Liver (tissue), 3 donors: ENCODE measurements at regions not wholly inside any gene's neighbourhood (a gene's known extent, or its start where the extent isn't known, plus 50 kb on each side); places are given as distances from the start of the nearest gene placed in this dataset.

Experiments used
- EGR1 ChIP-seq, 2 donors: IDR thresholded peaks; 2 replicates each; pipeline ENCODE4 v1.6.1; 2016 to 2018; ENCODE audit warnings: antibody characterized with exemption in 2 of 2, low read depth in 2 of 2
- FOXA1 ChIP-seq: IDR thresholded peaks from 2 replicates; pipeline ENCODE4 v1.6.1; 2016; ENCODE audit warnings: antibody characterized with exemption
- RAD21 ChIP-seq, 2 donors: IDR thresholded peaks; 2 replicates each; pipeline ENCODE4 v1.6.1; 2016; ENCODE audit warnings: antibody characterized with exemption in 2 of 2, mild to moderate bottlenecking in 2 of 2
- TAF1 ChIP-seq: conservative IDR thresholded peaks from 2 replicates; pipeline ENCODE4 v1.6.1; 2016; ENCODE audit warnings: antibody characterized with exemption, mild to moderate bottlenecking
- TF ChIP-seq, protein P1 (sequence below): fragments of 150-350 bp; IDR thresholded peaks from 2 replicates; pipeline ENCODE4 v1.5.1; 2017; ENCODE audit warnings: improper control_type of control experiment, low read depth, low read length; ENCODE audit not compliant: missing input control
- TF ChIP-seq, protein P2 (sequence below): IDR thresholded peaks from 2 replicates; pipeline ENCODE4 v1.6.1; 2016; ENCODE audit warnings: antibody characterized with exemption
- TF ChIP-seq, protein P3 (sequence below): IDR thresholded peaks from 2 replicates; pipeline ENCODE4 v1.6.1; 2016; ENCODE audit warnings: antibody characterized with exemption, mild to moderate bottlenecking
- TF ChIP-seq, protein P4 (sequence below): IDR thresholded peaks from 2 replicates; pipeline ENCODE4 v1.6.1; 2016; ENCODE audit warnings: antibody characterized with exemption
- donor health status: healthy.
- donor health status: healthy.

DNA sequence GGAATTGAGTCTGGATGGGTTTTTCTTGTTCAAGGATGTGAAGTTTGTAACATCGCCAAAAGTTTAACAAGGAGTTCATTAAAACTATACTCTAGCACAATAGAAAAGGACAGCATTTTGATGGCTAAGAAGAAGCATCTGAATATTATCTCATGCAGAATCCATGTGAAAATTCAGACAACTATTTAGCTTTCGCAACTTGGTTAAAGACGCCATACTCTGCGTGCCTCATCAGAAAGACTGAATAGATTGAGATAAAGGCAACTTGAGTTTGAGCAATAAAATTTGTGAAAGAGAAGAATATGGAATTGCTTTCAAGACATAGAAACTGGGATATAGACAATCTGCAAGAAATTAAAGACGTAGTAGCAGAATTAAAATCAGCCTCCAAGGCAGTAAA lies 151.1 kb upstream of the MYOCD start:
- TF ChIP-seq, protein P1, sequence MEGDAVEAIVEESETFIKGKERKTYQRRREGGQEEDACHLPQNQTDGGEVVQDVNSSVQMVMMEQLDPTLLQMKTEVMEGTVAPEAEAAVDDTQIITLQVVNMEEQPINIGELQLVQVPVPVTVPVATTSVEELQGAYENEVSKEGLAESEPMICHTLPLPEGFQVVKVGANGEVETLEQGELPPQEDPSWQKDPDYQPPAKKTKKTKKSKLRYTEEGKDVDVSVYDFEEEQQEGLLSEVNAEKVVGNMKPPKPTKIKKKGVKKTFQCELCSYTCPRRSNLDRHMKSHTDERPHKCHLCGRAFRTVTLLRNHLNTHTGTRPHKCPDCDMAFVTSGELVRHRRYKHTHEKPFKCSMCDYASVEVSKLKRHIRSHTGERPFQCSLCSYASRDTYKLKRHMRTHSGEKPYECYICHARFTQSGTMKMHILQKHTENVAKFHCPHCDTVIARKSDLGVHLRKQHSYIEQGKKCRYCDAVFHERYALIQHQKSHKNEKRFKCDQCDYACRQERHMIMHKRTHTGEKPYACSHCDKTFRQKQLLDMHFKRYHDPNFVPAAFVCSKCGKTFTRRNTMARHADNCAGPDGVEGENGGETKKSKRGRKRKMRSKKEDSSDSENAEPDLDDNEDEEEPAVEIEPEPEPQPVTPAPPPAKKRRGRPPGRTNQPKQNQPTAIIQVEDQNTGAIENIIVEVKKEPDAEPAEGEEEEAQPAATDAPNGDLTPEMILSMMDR = no peak
- TF ChIP-seq TAF1 (no peak), EGR1 (IDR thresholded peaks at IDR 0.05; ENCODE audit: low read depth in 2 of 2) (no peak), RAD21 (IDR thresholded peaks at IDR 0.05) (no peak), FOXA1 (no peak)
- TF ChIP-seq, protein P2, sequence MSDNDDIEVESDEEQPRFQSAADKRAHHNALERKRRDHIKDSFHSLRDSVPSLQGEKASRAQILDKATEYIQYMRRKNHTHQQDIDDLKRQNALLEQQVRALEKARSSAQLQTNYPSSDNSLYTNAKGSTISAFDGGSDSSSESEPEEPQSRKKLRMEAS = no peak
- TF ChIP-seq, protein P3, sequence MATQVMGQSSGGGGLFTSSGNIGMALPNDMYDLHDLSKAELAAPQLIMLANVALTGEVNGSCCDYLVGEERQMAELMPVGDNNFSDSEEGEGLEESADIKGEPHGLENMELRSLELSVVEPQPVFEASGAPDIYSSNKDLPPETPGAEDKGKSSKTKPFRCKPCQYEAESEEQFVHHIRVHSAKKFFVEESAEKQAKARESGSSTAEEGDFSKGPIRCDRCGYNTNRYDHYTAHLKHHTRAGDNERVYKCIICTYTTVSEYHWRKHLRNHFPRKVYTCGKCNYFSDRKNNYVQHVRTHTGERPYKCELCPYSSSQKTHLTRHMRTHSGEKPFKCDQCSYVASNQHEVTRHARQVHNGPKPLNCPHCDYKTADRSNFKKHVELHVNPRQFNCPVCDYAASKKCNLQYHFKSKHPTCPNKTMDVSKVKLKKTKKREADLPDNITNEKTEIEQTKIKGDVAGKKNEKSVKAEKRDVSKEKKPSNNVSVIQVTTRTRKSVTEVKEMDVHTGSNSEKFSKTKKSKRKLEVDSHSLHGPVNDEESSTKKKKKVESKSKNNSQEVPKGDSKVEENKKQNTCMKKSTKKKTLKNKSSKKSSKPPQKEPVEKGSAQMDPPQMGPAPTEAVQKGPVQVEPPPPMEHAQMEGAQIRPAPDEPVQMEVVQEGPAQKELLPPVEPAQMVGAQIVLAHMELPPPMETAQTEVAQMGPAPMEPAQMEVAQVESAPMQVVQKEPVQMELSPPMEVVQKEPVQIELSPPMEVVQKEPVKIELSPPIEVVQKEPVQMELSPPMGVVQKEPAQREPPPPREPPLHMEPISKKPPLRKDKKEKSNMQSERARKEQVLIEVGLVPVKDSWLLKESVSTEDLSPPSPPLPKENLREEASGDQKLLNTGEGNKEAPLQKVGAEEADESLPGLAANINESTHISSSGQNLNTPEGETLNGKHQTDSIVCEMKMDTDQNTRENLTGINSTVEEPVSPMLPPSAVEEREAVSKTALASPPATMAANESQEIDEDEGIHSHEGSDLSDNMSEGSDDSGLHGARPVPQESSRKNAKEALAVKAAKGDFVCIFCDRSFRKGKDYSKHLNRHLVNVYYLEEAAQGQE = no peak
- TF ChIP-seq, protein P4, sequence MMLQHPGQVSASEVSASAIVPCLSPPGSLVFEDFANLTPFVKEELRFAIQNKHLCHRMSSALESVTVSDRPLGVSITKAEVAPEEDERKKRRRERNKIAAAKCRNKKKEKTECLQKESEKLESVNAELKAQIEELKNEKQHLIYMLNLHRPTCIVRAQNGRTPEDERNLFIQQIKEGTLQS = no peak
